CD14-positive monocyte (primary cell): ENCODE measurements at regions not wholly inside any gene's neighbourhood (a gene's known extent, or its start where the extent isn't known, plus 50 kb on each side); places are given as distances from the start of the nearest gene placed in this dataset.
A peak's percentile ranks its signal among the peaks of the same experiment; 100 is the strongest.

Source experiments
- DNase-seq, 3 donors: peaks; one replicate each; pipeline ENCODE4 v3.0.0-alpha.2; 2011 to 2022
- H2AFZ ChIP-seq: 2 replicates; pipeline ENCODE4 v1.6.0; 2012; ENCODE audit warnings: mild to moderate bottlenecking, low read depth, low read length, inconsistent platforms; ENCODE audit not compliant: insufficient read depth, poor library complexity, severe bottlenecking
- H3K27ac ChIP-seq, 2 donors: 1 replicate in 1 of 2; 2 replicates in 1 of 2; pipeline ENCODE4 v1.5.1; 2012 to 2013; ENCODE audit warnings: low read length in 2 of 2, control low read depth in 1 of 2, inconsistent platforms in 1 of 2, low read depth in 1 of 2, mild to moderate bottlenecking in 1 of 2
- H3K27me3 ChIP-seq, 2 donors: one replicate each; pipeline versions ENCODE4 v1.6.0 to v1.6.1; 2011 to 2013; ENCODE audit warnings: low read length in 2 of 2; ENCODE audit not compliant: control insufficient read depth in 2 of 2, insufficient read depth in 2 of 2
- H3K36me3 ChIP-seq, 2 donors: replicated peaks in 1 of 2; 1 replicate in 1 of 2; 2 replicates in 1 of 2; pipeline versions ENCODE4 v1.5.1 to v1.6.1; 2012 to 2013; ENCODE audit warnings: low read length in 2 of 2, control low read depth in 1 of 2, inconsistent platforms in 1 of 2, mild to moderate bottlenecking in 1 of 2; ENCODE audit not compliant: insufficient read depth in 2 of 2, control insufficient read depth in 1 of 2
- H3K4me1 ChIP-seq, 2 donors: 1 replicate in 1 of 2; 2 replicates in 1 of 2; pipeline versions ENCODE4 v1.5.1 to v1.6.1; 2012 to 2013; ENCODE audit warnings: low read length in 2 of 2, control low read depth in 1 of 2, inconsistent platforms in 1 of 2, mild to moderate bottlenecking in 1 of 2, moderate library complexity in 1 of 2; ENCODE audit not compliant: insufficient read depth in 2 of 2, control insufficient read depth in 1 of 2
- H3K4me2 ChIP-seq: replicated peaks from 2 replicates; pipeline ENCODE3; 2012; ENCODE audit warnings: low read length, moderate library complexity, mild to moderate bottlenecking; ENCODE audit not compliant: poor library complexity, severe bottlenecking; ENCODE audit errors: extremely low read depth
- H3K4me3 ChIP-seq, 3 experiments: fragments of 200-600 bp in 1 of 3; sonication (generic) in 1 of 3; replicated peaks in 1 of 3; 1 replicate in 2 of 3; 2 replicates in 1 of 3; pipeline ENCODE4 v1.5.1; 2011 to 2013; ENCODE audit warnings: low read length in 3 of 3, mild to moderate bottlenecking in 3 of 3, control low read depth in 2 of 3, low read depth in 2 of 3, inconsistent platforms in 1 of 3, moderate library complexity in 1 of 3
- H3K79me2 ChIP-seq: 2 replicates; pipeline ENCODE4 v1.6.0; 2012; ENCODE audit warnings: mild to moderate bottlenecking, control low read depth, inconsistent platforms, low read length, moderate library complexity; ENCODE audit not compliant: insufficient read depth
- H3K9ac ChIP-seq: 2 replicates; pipeline ENCODE4 v1.6.0; 2017; ENCODE audit warnings: low read length, mild to moderate bottlenecking; ENCODE audit not compliant: insufficient read depth, poor library complexity, severe bottlenecking
- H3K9me3 ChIP-seq, 2 donors: replicated peaks in 1 of 2; 1 replicate in 1 of 2; 2 replicates in 1 of 2; pipeline versions ENCODE4 v1.5.1 to v1.6.1; 2012 to 2013; ENCODE audit warnings: low read length in 2 of 2, control low read depth in 1 of 2; ENCODE audit not compliant: control insufficient read depth in 1 of 2, insufficient read depth in 1 of 2
- H4K20me1 ChIP-seq: 2 replicates; pipeline ENCODE4 v1.6.0; 2012; ENCODE audit warnings: mild to moderate bottlenecking, low read length, control low read depth, moderate library complexity; ENCODE audit not compliant: insufficient read depth
- H3K27ac Mint-ChIP-seq, 7 donors: one replicate each; pipeline ENCODE4 v1.8.0; 2020; ENCODE audit warnings: mild to moderate bottlenecking in 7 of 7, mixed read lengths in 7 of 7, moderate library complexity in 6 of 7, inconsistent platforms in 2 of 7
- H3K27me3 Mint-ChIP-seq, 3 donors: one replicate each; pipeline ENCODE4 v1.8.0; 2021 to 2022; ENCODE audit warnings: low read depth in 3 of 3, mild to moderate bottlenecking in 3 of 3, mixed read lengths in 3 of 3, moderate library complexity in 3 of 3, inconsistent platforms in 1 of 3
- H3K36me3 Mint-ChIP-seq, 2 donors: one replicate each; pipeline ENCODE4 v1.8.0; 2020; ENCODE audit warnings: mixed read lengths in 2 of 2, inconsistent platforms in 1 of 2, mild to moderate bottlenecking in 1 of 2
- H3K4me1 Mint-ChIP-seq: one replicate; pipeline ENCODE4 v1.8.0; 2020; ENCODE audit warnings: mild to moderate bottlenecking, mixed read lengths
- H3K4me3 Mint-ChIP-seq, 2 donors: one replicate each; pipeline ENCODE4 v1.8.0; 2020; ENCODE audit warnings: mild to moderate bottlenecking in 2 of 2, mixed read lengths in 2 of 2, moderate library complexity in 1 of 2
- H3K9me3 Mint-ChIP-seq, 7 donors: one replicate each; pipeline ENCODE4 v1.8.0; 2020 to 2022; ENCODE audit warnings: mixed read lengths in 7 of 7, mild to moderate bottlenecking in 6 of 7, moderate library complexity in 6 of 7, inconsistent platforms in 2 of 7
- WGBS: methylation state at CpG from one replicate; pipeline ENCODE4 v1.1.5; 2013; ENCODE audit warnings: missing lambda C conversion rate; ENCODE audit not compliant: insufficient coverage; 5-methylcytosine and 5-hydroxymethylcytosine counted together
- intact Hi-C, 2 donors: fragments of 100-400 bp; cut with micrococcal nuclease; formaldehyde crosslinking; loops; one replicate each; pipeline versions ENCODE4 v1.15.0 to v1.15.1; 2023
- TF ChIP-seq, protein P1 (sequence below): fragments of 200-600 bp; IDR thresholded peaks from one replicate; pipeline ENCODE4 v1.8.0; 2022; ENCODE audit warnings: antibody characterized with exemption, mild to moderate bottlenecking

DNA sequence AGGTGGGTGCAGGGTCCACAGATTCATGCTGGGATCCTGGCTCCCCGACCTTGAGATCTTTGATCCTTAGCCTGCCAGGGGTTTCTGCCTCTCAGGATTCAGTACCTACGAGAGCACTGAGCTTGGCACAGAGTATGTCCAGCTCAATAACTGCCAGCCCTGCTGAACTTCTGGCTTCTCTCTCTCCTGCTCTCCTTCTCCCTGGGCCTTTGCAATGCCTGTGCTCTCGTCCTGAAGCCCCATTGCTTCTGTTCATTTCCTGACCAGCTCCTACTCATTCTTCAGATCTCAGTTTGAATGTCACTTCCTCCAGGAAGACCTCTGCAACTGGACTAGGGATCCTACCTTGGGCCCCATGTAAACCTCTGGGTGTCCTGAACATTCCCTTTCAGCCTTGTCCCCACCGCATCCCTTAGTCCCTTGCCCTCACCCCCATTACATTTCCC is 113.8 kb upstream of the HAAO start:
- Mint-ChIP-seq H3K4me1 (peaks cover 30% of the 10 kb centered on the region), H3K4me3 (peak overlapping the region; percentile 68 to 88), H3K9me3 (peaks cover 0 to 3% (median 0%) of the 10 kb centered on the region in 7 donors), H3K36me3 (no peaks in the 10 kb centered on the region), H3K27me3 (peaks cover 2 to 12% (median 7%) of the 10 kb centered on the region in 3 donors), H3K27ac (peak overlapping the region in 2 of 7 donors; percentile 2 to 64)
- no peaks in the 10 kb centered on the region for H3K36me3 ChIP-seq
- H3K4me3 ChIP-seq: peak overlapping the region in 1 of 3 experiments; percentile 26
- TF ChIP-seq, protein P1, sequence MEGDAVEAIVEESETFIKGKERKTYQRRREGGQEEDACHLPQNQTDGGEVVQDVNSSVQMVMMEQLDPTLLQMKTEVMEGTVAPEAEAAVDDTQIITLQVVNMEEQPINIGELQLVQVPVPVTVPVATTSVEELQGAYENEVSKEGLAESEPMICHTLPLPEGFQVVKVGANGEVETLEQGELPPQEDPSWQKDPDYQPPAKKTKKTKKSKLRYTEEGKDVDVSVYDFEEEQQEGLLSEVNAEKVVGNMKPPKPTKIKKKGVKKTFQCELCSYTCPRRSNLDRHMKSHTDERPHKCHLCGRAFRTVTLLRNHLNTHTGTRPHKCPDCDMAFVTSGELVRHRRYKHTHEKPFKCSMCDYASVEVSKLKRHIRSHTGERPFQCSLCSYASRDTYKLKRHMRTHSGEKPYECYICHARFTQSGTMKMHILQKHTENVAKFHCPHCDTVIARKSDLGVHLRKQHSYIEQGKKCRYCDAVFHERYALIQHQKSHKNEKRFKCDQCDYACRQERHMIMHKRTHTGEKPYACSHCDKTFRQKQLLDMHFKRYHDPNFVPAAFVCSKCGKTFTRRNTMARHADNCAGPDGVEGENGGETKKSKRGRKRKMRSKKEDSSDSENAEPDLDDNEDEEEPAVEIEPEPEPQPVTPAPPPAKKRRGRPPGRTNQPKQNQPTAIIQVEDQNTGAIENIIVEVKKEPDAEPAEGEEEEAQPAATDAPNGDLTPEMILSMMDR: no peak
- H3K9ac ChIP-seq: no peak overlapping the region
- no peak for DNase-seq
- no peaks in the 10 kb centered on the region for H3K79me2 ChIP-seq
- peak overlapping the region; percentile 36 for H3K4me2 ChIP-seq
- H3K9me3 ChIP-seq: no peaks in the 10 kb centered on the region
- no peak overlapping the region for H3K27ac ChIP-seq
- peaks cover 0 to 4% of the 10 kb centered on the region in 2 donors for H3K27me3 ChIP-seq
- intact Hi-C loops: no loop called here
- 22% methylated on average over 4 of the region's 4 CpGs for WGBS
- no peaks in the 10 kb centered on the region for H4K20me1 ChIP-seq
- peaks cover 9 to 12% of the 10 kb centered on the region in 2 donors for H3K4me1 ChIP-seq
- peak overlapping the region; percentile 50 for H2AFZ ChIP-seq

DNA sequence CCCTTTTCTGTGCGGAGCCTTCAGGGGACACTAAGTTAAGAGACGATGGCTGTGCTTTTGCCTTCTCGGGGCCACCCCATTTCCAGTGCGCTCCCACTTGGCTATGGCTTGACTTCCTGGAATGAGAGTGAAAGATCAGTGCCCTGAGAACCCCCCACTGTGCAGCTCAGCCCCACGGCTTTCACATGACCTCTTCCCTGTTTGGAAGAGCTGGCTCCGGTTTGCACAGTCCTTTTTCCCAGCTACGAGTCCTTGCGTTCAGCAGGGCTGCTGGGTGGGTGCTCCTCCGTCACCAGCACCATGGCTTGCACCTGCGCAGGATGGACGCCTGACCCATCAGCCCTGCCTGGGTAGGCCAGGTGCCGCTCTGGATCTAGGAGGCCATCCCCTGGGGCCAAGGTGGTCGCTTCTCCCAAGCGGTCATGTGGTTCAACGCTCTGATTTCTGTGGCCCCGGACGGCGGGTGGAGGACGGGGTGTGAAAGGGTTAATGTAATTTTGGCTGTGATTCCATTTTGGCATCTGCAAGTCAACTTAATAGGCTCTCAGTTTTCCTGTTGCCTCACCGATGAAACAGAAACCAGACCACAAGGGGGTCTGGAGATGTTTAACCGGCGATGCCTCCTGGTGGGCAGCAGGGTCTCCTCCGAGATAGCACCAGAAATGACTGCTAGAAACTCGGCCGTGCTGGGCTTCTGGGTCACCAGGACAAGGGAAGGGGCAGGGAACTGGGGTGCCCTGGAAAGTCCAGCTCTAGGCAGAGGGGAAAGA is 113.1 kb upstream of the HAAO start:
- Histone ChIP-seq H3K9me3 (no peaks in the 10 kb centered on the region), H4K20me1 (no peaks in the 10 kb centered on the region), H2AFZ (peak overlapping the region; percentile 50), H3K4me1 (peaks cover 9 to 12% of the 10 kb centered on the region in 2 donors), H3K4me3 (peak overlapping the region in 1 of 3 experiments; percentile 26), H3K9ac (no peak overlapping the region), H3K27ac (no peak overlapping the region), H3K27me3 (peaks cover 0 to 4% of the 10 kb centered on the region in 2 donors), H3K36me3 (no peaks in the 10 kb centered on the region), H3K79me2 (no peaks in the 10 kb centered on the region), H3K4me2 (peak overlapping the region; percentile 36)
- peak overlapping the region; percentile 68 to 88 for H3K4me3 Mint-ChIP-seq
- H3K4me1 Mint-ChIP-seq: peaks cover 30% of the 10 kb centered on the region
- no peaks in the 10 kb centered on the region for H3K36me3 Mint-ChIP-seq
- intact Hi-C loops: no loop called here
- H3K27ac Mint-ChIP-seq: peak overlapping the region in 5 of 7 donors; percentile 5 to 70 (median 33)
- TF ChIP-seq, protein P1: no peak
- peaks cover 0 to 12% (median 9%) of the 10 kb centered on the region in 3 donors for H3K27me3 Mint-ChIP-seq
- WGBS: 23% methylated on average over 17 of the region's 25 CpGs
- peaks cover 0 to 3% (median 0%) of the 10 kb centered on the region in 7 donors for H3K9me3 Mint-ChIP-seq
- DNase-seq: no peak
